MM.1S (cell line): ENCODE measurements at regions not wholly inside any gene's neighbourhood (a gene's known extent, or its start where the extent isn't known, plus 50 kb on each side); places are given as distances from the start of the nearest gene placed in this dataset.

Source experiments
- DNase-seq: peaks from one replicate; pipeline ENCODE4 v3.0.0-alpha.2; 2015
- H2AFZ ChIP-seq: fragments of 300-600 bp; sonication (generic); 2 replicates; pipeline ENCODE4 v1.6.0; 2016; ENCODE audit warnings: antibody characterized with exemption, low read length
- H3F3A ChIP-seq: fragments of 300-600 bp; sonication (generic); 2 replicates; pipeline ENCODE4 v1.6.1; 2016; ENCODE audit warnings: mild to moderate bottlenecking, antibody characterized with exemption, low read length, moderate library complexity, mixed read lengths; ENCODE audit not compliant: insufficient read depth
- H3K27ac ChIP-seq: fragments of 300-600 bp; sonication (generic); 2 replicates; pipeline ENCODE4 v1.5.1; 2016; ENCODE audit warnings: mild to moderate bottlenecking, low read length
- H3K27me3 ChIP-seq: fragments of 300-600 bp; sonication (generic); replicated peaks from 2 replicates; pipeline ENCODE4 v1.6.0; 2016; ENCODE audit warnings: low read length; ENCODE audit not compliant: insufficient read depth
- H3K36me3 ChIP-seq: fragments of 300-600 bp; sonication (generic); replicated peaks from 2 replicates; pipeline ENCODE4 v1.6.1; 2016; ENCODE audit warnings: mild to moderate bottlenecking, low read length, mixed read lengths; ENCODE audit not compliant: insufficient read depth
- H3K4me1 ChIP-seq: fragments of 300-600 bp; sonication (generic); 2 replicates; pipeline ENCODE4 v1.6.1; 2016; ENCODE audit warnings: low read length, mixed read lengths
- H3K4me2 ChIP-seq: fragments of 300-600 bp; sonication (generic); 2 replicates; pipeline ENCODE4 v1.6.0; 2016; ENCODE audit warnings: low read depth, low read length
- H3K4me3 ChIP-seq: fragments of 300-600 bp; sonication (generic); 2 replicates; pipeline ENCODE4 v1.5.1; 2016; ENCODE audit warnings: low read length, mixed read lengths
- H3K79me2 ChIP-seq: fragments of 300-600 bp; sonication (generic); 2 replicates; pipeline ENCODE4 v1.6.1; 2016; ENCODE audit warnings: mixed run types, low read length, mixed read lengths
- H3K9ac ChIP-seq: fragments of 300-600 bp; sonication (generic); 2 replicates; pipeline ENCODE4 v1.6.1; 2016; ENCODE audit warnings: low read length, mixed read lengths
- H3K9me2 ChIP-seq: fragments of 300-600 bp; sonication (generic); replicated peaks from 2 replicates; pipeline ENCODE4 v1.6.1; 2016; ENCODE audit warnings: mild to moderate bottlenecking, low read length, mixed read lengths; ENCODE audit not compliant: insufficient read depth
- H3K9me3 ChIP-seq: fragments of 300-600 bp; sonication (generic); replicated peaks from 2 replicates; pipeline ENCODE4 v1.6.1; 2016; ENCODE audit warnings: mild to moderate bottlenecking, low read length, mixed read lengths; ENCODE audit not compliant: insufficient read depth
- H4K20me1 ChIP-seq: fragments of 300-600 bp; sonication (generic); 2 replicates; pipeline ENCODE4 v1.6.1; 2016; ENCODE audit warnings: mild to moderate bottlenecking, low read length, moderate library complexity, mixed read lengths; ENCODE audit not compliant: insufficient read depth
- EZH2 ChIP-seq: fragments of 300-600 bp; sonication (generic); optimal IDR thresholded peaks from 2 replicates; pipeline ENCODE3; 2017; ENCODE audit warnings: low read depth, mild to moderate bottlenecking, antibody characterized with exemption, low read length, mixed read lengths
- EZH2phosphoT487 ChIP-seq: fragments of 300-600 bp; sonication (generic); IDR thresholded peaks from 2 replicates; pipeline ENCODE4 v1.6.1; 2018; ENCODE audit warnings: antibody characterized with exemption, low read length
- TF ChIP-seq, protein P1 (sequence below): fragments of 300-600 bp; sonication (generic); IDR thresholded peaks from 2 replicates; pipeline ENCODE4 v1.5.1; 2016; ENCODE audit warnings: antibody characterized with exemption, low read length, mixed read lengths

DNA sequence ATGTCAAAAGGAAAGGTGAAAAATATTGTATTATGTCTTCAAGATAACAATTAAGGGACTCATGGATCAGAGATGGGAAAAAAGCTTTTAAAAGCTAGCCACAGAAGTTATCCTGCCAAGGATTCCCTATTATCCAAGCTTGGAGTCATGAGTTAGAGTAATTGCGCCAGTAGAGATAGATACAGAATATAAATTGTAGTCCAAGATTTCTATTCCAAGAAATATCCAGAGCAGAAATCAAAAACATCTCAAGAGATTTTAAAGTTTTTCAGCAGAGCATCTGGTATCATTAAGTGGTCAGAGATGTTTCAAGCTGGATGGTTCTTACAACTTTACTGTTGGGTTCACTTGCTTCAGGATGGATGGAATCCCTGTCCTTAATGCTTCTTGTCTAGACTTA, 186.7 kb downstream of the PCDH18 start:
- H3K9ac ChIP-seq: no peak overlapping the region
- no peaks in the 10 kb centered on the region for H3K4me1 ChIP-seq
- no peaks in the 10 kb centered on the region for H3K9me3 ChIP-seq
- H3K4me3 ChIP-seq: no peak overlapping the region
- no peaks in the 10 kb centered on the region for H3K9me2 ChIP-seq
- no peak for DNase-seq
- TF ChIP-seq EZH2: no peak
- no peak for TF ChIP-seq EZH2phosphoT487
- TF ChIP-seq, protein P1, sequence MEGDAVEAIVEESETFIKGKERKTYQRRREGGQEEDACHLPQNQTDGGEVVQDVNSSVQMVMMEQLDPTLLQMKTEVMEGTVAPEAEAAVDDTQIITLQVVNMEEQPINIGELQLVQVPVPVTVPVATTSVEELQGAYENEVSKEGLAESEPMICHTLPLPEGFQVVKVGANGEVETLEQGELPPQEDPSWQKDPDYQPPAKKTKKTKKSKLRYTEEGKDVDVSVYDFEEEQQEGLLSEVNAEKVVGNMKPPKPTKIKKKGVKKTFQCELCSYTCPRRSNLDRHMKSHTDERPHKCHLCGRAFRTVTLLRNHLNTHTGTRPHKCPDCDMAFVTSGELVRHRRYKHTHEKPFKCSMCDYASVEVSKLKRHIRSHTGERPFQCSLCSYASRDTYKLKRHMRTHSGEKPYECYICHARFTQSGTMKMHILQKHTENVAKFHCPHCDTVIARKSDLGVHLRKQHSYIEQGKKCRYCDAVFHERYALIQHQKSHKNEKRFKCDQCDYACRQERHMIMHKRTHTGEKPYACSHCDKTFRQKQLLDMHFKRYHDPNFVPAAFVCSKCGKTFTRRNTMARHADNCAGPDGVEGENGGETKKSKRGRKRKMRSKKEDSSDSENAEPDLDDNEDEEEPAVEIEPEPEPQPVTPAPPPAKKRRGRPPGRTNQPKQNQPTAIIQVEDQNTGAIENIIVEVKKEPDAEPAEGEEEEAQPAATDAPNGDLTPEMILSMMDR: no peak
- no peaks in the 10 kb centered on the region for H3K27me3 ChIP-seq
- no peak overlapping the region for H3K27ac ChIP-seq
- H4K20me1 ChIP-seq: no peaks in the 10 kb centered on the region
- H3K79me2 ChIP-seq: no peaks in the 10 kb centered on the region
- H2AFZ ChIP-seq: no peak overlapping the region
- no peaks in the 10 kb centered on the region for H3F3A ChIP-seq
- no peaks in the 10 kb centered on the region for H3K36me3 ChIP-seq
- H3K4me2 ChIP-seq: no peak overlapping the region

DNA sequence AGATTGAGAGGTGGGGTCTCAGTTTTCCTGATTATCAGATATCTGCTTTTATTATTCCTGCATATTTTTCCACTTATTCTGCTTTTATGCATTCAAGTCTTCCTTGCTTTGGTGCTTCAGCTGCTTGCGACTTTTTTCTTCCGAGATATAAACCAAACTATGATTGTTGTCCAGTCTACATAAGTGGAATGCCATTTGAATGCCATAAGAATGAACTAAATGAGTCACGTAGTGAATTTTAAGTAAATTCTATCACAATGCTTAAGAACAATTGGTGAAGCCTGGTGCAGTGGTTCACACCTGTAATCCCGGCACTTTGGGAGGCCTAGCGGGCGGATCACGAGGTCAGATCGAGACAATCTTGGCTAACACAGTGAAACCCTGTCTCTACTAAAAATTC, 189.1 kb downstream of the PCDH18 start:
- Histone ChIP-seq H3K36me3 (no peaks in the 10 kb centered on the region), H3K27ac (no peak overlapping the region), H3K9me2 (no peaks in the 10 kb centered on the region), H3F3A (no peaks in the 10 kb centered on the region), H3K4me1 (0 out of 2 replicates have a peak, but pooled peaks cover 3% of the 10 kb centered on the region), H2AFZ (no peak overlapping the region), H3K79me2 (no peaks in the 10 kb centered on the region), H3K9me3 (no peaks in the 10 kb centered on the region), H3K4me2 (no peak overlapping the region), H3K4me3 (no peak overlapping the region), H3K9ac (no peak overlapping the region), H4K20me1 (no peaks in the 10 kb centered on the region), H3K27me3 (no peaks in the 10 kb centered on the region)
- no peak for DNase-seq
- TF ChIP-seq EZH2phosphoT487: no peak
- no peak for TF ChIP-seq EZH2
- TF ChIP-seq, protein P1: no peak

DNA sequence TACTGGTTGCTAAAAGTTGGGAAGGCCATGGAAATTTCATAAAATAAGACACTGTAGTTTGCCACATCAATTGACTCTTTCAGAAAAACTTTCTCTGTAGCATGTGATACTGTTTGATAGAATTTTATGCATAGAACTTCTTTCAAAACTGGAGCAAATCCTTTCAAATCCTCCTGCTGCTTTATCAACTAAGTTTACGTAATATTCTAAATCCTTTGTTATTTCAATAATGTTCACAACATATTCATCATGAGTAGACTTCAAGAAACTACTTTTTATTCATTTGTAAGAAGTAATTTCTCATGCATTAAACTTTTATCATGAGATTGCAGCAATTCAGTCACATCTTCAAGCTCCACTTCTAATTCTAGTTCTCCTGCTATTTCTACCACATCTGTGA, 199.3 kb downstream of the PCDH18 start:
- H3K27me3 ChIP-seq: no peaks in the 10 kb centered on the region
- DNase-seq: no peak
- H3K4me3 ChIP-seq: no peak overlapping the region
- H2AFZ ChIP-seq: no peak overlapping the region
- no peak overlapping the region for H3K9ac ChIP-seq
- H3K4me2 ChIP-seq: no peak overlapping the region
- H3K9me3 ChIP-seq: no peaks in the 10 kb centered on the region
- H3K27ac ChIP-seq: no peak overlapping the region
- no peaks in the 10 kb centered on the region for H3K4me1 ChIP-seq
- H3K36me3 ChIP-seq: no peaks in the 10 kb centered on the region
- H4K20me1 ChIP-seq: no peaks in the 10 kb centered on the region
- H3K79me2 ChIP-seq: no peaks in the 10 kb centered on the region
- no peaks in the 10 kb centered on the region for H3F3A ChIP-seq
- H3K9me2 ChIP-seq: no peaks in the 10 kb centered on the region
- TF ChIP-seq EZH2 (no peak), EZH2phosphoT487 (no peak)
- TF ChIP-seq, protein P1: no peak
